ENCODE measurements at regions not wholly inside any gene's neighbourhood (a gene's known extent, or its start where the extent isn't known, plus 50 kb on each side); places are given as distances from the start of the nearest gene placed in this dataset.

DNA sequence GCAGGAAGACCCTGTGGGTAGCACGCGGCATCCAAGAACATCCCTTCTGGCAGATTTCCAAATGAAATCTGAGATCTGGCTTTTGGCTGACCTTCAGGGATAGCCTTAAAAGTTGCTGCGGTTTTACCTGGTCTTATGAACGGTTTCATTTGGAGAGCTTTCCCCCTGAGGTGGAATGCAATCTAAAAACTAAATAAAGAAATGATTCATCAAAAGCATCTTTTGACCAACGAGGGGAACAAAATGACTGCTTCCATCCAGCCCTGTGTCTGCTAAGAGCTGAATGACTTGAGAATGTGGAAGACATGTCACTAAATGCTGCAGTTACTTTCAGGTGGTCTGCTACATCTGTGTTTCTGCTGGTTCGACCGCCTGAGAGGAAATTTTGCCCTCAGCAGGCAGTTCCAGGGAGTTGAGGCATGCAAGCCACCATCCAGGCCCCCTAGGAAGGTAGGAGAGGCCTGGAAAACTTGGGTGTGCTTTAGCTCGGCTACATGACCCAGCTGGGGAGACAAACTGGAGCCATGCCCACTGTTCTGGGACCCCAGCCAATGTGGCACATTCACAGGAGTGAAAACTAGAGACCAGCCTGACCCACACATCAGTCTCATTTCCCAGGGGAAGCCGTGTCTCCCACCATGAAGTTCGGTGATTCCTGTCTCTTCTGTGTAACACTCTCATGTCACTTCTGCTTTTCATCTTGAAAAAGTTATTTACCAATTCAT, 175.1 kb upstream of the KL start:
- TF ChIP-seq, protein P1, sequence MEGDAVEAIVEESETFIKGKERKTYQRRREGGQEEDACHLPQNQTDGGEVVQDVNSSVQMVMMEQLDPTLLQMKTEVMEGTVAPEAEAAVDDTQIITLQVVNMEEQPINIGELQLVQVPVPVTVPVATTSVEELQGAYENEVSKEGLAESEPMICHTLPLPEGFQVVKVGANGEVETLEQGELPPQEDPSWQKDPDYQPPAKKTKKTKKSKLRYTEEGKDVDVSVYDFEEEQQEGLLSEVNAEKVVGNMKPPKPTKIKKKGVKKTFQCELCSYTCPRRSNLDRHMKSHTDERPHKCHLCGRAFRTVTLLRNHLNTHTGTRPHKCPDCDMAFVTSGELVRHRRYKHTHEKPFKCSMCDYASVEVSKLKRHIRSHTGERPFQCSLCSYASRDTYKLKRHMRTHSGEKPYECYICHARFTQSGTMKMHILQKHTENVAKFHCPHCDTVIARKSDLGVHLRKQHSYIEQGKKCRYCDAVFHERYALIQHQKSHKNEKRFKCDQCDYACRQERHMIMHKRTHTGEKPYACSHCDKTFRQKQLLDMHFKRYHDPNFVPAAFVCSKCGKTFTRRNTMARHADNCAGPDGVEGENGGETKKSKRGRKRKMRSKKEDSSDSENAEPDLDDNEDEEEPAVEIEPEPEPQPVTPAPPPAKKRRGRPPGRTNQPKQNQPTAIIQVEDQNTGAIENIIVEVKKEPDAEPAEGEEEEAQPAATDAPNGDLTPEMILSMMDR (conservative IDR thresholded peaks at IDR 0.05): no peak
- TF ChIP-seq EZH2 (IDR thresholded peaks at IDR 0.05; ENCODE audit: low read depth): no peak
